Neuron (in vitro differentiated cells): ENCODE measurements at regions not wholly inside any gene's neighbourhood (a gene's known extent, or its start where the extent isn't known, plus 50 kb on each side); places are given as distances from the start of the nearest gene placed in this dataset.
"Not testable (repeated sequence)": the region's sequence is repeated elsewhere in the genome, so short reads cannot be mapped to it uniquely, and the experiment has no call there.

ENCODE experiments used
- H2AFZ ChIP-seq: one replicate; pipeline ENCODE4 v1.6.1; 2013; ENCODE audit warnings: low read depth, mild to moderate bottlenecking, inconsistent platforms, low read length, moderate library complexity
- H3K27me3 ChIP-seq: one replicate; pipeline ENCODE4 v1.6.1; 2013; ENCODE audit warnings: low read length; ENCODE audit not compliant: insufficient read depth
- H3K36me3 ChIP-seq: one replicate; pipeline ENCODE4 v1.6.1; 2013; ENCODE audit warnings: low read length; ENCODE audit not compliant: insufficient read depth
- H3K4me1 ChIP-seq: one replicate; pipeline ENCODE4 v1.6.1; 2013; ENCODE audit warnings: low read length; ENCODE audit not compliant: insufficient read depth
- H3K4me3 ChIP-seq: 2 replicates; pipeline ENCODE4 v1.5.1; 2013; ENCODE audit warnings: mild to moderate bottlenecking, low read length, moderate library complexity
- H3K9me3 ChIP-seq: one replicate; pipeline ENCODE4 v1.6.1; 2013; ENCODE audit warnings: low read length

DNA sequence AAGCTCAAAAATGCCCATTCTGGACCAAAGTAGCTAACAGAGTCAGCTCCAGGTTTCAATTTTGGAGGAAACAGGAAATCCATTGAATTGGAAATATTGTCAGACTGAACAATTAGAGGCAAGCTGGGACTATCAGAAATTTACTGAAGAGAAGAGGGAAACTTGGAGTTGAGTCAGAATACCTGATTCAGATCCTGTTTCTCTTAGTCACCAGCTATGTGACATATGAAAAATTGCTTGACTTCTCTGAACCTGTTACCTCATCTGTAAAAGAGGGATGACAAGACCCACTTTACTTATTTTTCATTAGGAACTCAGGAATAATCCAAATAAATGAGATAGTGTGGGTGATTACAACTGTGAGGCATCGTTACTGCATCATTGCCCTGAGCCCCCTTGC is 148.9 kb upstream of the CADM1 start:
- H3K36me3 ChIP-seq = no peaks in the 10 kb centered on the region
- no peak overlapping the region for H2AFZ ChIP-seq
- peaks cover 22% of the 10 kb centered on the region for H3K27me3 ChIP-seq
- H3K4me1 ChIP-seq = no peaks in the 10 kb centered on the region
- no peaks in the 10 kb centered on the region for H3K9me3 ChIP-seq
- no peak overlapping the region for H3K4me3 ChIP-seq

DNA sequence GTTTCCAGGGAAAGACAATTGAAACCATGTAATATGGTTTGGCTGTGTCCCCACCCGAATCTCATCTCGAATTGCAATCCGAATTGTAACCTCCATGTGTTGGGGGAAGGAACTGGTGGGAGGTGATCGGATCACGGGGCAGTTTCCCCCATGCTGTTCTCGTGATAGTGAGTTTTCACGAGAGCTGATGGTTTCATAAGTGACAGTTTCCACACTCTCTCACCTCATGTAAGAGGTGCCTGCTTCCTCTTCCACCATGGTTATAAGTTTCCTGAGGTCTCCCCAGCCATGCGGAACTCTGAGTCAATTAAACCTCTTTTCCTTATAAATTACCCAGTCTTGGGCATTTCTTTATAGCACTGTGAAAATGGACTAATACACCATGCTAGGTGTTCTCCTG is 148.3 kb upstream of the CADM1 start:
- Histone ChIP-seq H3K27me3 (peaks cover 21% of the 10 kb centered on the region), H2AFZ (no peak overlapping the region)

DNA sequence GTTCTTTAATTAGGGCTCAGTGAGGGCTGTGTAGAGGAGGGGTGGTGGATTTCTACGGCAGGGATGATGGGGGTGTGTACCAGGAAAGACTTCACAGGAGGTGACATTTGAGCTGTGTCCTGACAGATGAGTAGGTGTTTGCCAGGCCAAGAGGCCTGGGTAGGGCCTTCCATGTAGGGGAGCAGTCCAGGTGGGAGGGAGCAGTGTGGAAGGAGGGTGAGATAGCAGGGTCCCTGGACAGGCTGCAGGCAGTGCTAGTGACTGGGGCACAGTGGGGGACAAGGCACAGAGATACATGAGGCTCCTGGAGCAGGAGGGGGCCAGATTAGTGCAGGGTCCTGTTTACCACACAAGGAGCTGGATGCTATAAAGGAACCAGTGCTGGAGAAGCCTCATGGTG is 147.9 kb upstream of the CADM1 start:
- H3K4me1 ChIP-seq = no peaks in the 10 kb centered on the region

More for the DNA sequence above, 148.3 kb upstream of the CADM1 start:
- H3K4me3 ChIP-seq = no peak overlapping the region
- H3K4me1 ChIP-seq = no peaks in the 10 kb centered on the region
- no peaks in the 10 kb centered on the region for H3K9me3 ChIP-seq
- no peaks in the 10 kb centered on the region for H3K36me3 ChIP-seq

DNA sequence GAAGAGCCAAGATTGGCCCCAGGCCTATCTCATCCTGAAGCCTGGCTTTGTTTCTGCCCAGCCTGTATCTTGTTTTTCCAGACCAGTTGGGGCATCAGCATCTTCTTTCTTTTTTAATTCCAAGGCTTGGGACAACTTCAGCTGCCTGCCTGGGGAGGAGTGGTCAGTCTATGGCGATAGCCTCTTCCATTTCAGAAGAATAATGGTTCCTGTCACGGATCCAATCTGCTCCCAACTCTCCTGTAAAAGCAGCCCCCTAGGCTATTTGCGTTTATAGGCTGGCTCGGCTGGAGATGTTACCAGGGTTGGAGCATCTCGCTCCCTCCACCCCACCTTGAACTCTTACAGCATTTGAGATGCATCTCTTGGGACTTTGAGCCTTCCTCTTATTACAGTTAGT is 145.2 kb upstream of the CADM1 start:
- Histone ChIP-seq H3K27me3 (peaks cover 10% of the 10 kb centered on the region), H3K9me3 (no peaks in the 10 kb centered on the region), H3K4me3 (no peak overlapping the region), H2AFZ (no peak overlapping the region), H3K36me3 (no peaks in the 10 kb centered on the region), H3K4me1 (peaks cover 5% of the 10 kb centered on the region)

More for the DNA sequence above, 147.9 kb upstream of the CADM1 start:
- no peak overlapping the region for H3K4me3 ChIP-seq
- H2AFZ ChIP-seq = no peak overlapping the region
- peaks cover 18% of the 10 kb centered on the region for H3K27me3 ChIP-seq
- no peaks in the 10 kb centered on the region for H3K9me3 ChIP-seq
- no peaks in the 10 kb centered on the region for H3K36me3 ChIP-seq

DNA sequence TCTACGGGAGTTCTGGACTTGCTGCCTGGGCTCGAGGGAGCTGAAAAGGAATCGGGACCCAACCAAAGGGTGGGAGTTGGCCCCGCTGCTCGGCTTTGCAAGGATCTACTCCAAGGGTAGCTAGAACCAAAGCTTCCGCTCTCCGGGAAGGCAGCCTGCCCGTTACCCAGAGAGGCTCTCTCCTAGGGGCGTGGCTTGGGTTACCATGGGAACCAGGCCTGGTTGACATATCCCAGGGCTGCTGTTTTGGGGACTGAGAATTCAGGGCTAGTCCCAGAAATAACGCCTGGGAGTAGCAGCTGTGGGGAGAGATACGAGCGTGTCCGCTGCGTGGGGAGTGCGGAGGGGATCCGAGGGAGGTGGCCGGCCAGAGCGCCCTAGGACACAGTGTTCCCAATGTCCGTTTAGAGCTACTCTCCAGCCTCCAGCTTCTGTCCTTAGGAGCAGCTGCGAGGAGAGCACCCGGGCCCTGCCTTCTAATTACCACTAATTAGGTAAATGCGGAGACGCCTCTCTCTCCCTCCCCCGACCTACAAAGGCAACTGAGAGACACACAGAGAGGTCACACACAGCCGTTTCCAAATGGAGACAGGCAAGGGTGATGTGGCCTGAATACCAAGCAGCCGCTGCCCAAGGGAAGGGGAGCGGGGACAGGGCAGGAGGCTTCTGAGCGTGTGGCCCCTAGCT is 141.6 kb upstream of the CADM1 start:
- H2AFZ ChIP-seq = no peak overlapping the region
- H3K36me3 ChIP-seq = no peaks in the 10 kb centered on the region
- no peak overlapping the region for H3K4me3 ChIP-seq
- H3K4me1 ChIP-seq = peaks cover 5% of the 10 kb centered on the region
- H3K9me3 ChIP-seq = no peaks in the 10 kb centered on the region
- peaks cover 3% of the 10 kb centered on the region for H3K27me3 ChIP-seq

DNA sequence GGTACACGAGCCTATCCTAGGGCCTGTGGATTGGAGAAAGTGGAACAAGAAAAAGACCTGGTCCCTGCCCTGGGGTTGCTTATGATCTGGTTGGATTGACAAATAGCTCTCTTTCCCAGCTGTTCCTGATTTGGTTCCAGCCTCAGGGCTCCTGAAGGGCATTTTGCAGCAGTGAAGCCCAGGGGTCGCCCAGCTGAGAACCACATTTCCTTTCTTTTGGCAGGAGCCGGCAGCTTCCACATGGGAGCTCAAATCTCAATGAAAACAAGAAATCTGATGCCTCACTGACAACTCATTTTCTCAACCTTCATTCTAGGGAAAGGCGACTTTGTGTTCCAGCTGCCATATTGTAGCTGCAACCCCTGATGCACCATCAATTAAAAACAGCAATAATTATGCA is 140.6 kb upstream of the CADM1 start:
- Histone ChIP-seq H2AFZ (no peak overlapping the region), H3K36me3 (no peaks in the 10 kb centered on the region), H3K4me1 (peaks cover 5% of the 10 kb centered on the region), H3K4me3 (no peak overlapping the region), H3K9me3 (no peaks in the 10 kb centered on the region), H3K27me3 (peaks cover 3% of the 10 kb centered on the region)

DNA sequence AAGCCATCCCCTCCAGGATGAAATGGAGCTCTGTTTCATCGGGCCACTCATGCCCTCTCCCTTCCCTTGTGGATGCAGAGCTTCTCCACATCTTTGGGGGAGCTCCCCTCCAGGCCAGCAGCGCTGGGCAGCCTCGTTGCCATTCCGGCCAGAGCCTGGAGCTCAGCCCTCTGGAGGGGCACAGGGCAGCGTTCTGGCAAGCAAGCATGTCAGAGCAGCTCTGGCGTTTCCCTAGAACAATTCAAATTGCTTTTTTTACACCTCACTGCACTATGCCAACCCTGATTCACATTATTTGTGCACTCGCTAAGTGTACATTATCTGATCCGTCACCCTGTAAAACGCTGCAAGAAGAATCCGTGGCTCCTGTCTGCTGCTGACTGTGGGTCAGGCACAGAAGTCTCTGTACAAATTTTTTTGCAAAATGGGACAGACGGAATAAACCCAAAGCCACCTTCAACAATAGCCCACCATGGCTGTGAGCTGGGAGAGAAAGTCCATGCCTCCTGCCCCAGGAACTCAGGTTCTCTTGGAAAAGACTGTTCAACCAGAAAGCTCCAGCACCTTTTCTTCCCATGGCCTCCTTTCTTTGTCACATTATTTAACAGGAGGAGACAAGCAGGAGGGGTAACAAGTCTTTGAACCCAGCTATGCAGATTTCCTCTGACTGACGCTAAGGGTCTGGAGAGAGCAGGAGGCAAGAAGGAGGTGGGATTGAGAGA is 139.5 kb upstream of the CADM1 start:
- Histone ChIP-seq H3K27me3 (peaks cover 3% of the 10 kb centered on the region), H3K4me3 (no peak overlapping the region), H3K9me3 (no peaks in the 10 kb centered on the region), H3K36me3 (no peaks in the 10 kb centered on the region), H3K4me1 (peaks cover 5% of the 10 kb centered on the region), H2AFZ (no peak overlapping the region)

DNA sequence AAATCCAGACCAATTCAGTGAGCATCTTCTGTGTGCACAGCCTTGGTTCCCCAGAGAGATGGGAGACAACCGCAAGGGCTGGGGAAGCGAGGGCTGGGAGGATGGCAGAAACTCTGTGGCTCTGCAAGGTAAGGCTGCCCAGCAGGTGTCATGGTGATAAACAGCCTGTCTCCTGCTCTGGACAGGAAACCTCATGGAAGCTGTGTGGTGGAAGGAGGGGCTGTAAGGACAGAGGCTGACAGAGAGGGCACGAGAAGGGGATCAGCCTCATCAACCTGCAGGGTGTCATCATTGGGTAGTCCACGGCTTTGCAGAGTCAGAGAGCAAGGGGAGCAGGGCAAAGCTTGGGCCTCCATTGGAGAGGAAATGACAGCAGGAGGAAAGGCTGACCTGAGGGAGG is 138.4 kb upstream of the CADM1 start:
- no peak overlapping the region for H2AFZ ChIP-seq
- no peaks in the 10 kb centered on the region for H3K36me3 ChIP-seq
- peaks cover 5% of the 10 kb centered on the region for H3K4me1 ChIP-seq
- H3K9me3 ChIP-seq = no peaks in the 10 kb centered on the region
- peaks cover 3% of the 10 kb centered on the region for H3K27me3 ChIP-seq
- no peak overlapping the region for H3K4me3 ChIP-seq

DNA sequence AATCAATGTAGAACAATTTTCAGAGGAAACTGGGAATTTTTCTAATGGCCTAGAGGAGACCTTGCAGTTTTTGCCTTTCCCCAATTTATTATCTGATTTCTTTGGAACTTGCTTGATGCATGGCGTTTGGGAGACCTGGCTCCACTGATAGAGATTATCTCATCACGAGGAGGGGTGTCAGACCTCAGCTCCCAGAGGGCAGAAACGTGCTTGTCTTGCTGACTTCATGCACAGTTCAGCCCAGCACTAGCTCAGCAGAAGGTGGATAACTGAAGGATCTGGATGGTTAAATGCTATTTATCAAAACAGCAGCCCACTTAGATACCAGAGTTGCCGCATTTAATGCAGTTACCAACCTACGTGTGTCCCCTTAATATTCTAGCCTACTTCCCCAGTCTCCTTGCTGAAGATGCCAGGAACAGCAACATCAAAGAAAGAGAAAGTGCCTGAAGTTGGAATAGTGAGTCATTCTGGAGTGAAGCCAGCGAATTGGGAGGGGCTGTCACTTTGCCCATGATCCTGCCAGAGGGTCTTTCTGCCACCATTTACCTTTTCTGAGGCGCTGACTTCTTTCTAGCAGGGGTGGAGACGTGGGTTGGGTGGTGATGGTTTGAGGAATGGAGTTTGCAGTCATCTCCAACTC is 133.5 kb upstream of the CADM1 start:
- H3K4me1 ChIP-seq = no peaks in the 10 kb centered on the region
- no peak overlapping the region for H3K4me3 ChIP-seq
- H3K27me3 ChIP-seq = no peaks in the 10 kb centered on the region
- H2AFZ ChIP-seq = no peak overlapping the region
- no peaks in the 10 kb centered on the region for H3K36me3 ChIP-seq
- H3K9me3 ChIP-seq = no peaks in the 10 kb centered on the region

DNA sequence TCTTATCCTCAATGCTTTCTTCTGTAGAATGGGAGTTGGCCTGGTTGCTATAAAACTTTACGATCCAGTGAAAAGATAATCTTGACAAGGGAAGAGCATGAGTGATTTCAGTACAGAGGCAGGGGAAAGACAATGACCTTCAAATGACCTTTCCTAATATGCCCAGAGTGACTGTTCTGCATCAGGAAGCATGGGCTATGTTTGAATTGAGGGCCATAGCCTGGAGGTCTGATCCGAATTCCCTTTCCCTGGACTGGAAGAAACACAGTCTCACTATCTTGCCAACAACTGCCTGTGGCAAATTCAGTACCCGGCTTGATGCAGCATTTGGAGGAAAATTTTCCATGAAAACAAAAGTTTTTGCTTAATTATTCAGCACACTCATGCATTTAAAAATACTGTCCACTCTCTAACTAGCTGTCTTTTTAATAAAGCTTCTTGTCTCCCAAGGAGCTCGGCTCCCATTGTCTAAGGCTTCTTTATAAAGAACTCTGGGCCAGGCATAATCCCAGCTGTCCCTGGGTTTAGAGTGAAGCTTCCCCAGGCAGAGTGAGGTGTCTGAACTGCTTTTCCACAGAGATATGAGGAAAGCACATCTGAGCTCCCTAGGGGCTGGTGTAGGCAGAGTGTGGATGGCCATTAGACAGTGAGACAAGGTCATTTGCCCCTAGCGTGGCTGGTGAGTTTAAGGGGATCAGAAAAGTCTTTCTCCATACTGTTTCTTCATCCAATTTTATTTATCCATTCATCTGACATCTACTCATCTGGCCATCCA is 132.7 kb upstream of the CADM1 start:
- no peaks in the 10 kb centered on the region for H3K4me1 ChIP-seq
- no peaks in the 10 kb centered on the region for H3K9me3 ChIP-seq
- no peaks in the 10 kb centered on the region for H3K36me3 ChIP-seq
- no peak overlapping the region for H2AFZ ChIP-seq
- no peak overlapping the region for H3K4me3 ChIP-seq
- no peaks in the 10 kb centered on the region for H3K27me3 ChIP-seq

DNA sequence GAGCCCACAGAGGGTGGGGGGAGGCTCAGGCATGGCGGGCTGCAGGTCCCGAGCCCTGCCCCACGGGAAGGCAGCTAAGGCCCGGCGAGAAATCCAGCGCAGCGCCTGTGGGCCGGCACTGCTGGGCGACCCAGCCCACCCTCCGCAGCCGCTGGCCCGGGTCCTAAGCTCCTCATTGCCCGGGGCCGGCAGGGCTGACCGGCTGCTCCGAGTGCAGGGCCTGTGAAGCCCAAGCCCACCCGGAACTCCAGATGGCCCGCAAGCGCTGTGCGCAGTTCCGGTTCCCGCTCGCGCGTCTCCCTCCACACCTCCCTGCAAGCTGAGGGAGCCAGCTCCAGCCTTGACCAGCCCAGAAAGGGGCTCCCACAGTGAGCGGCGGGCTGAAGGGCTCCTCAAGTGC is 129.8 kb upstream of the CADM1 start:
- H3K27me3 ChIP-seq, H2AFZ ChIP-seq, H3K4me3 ChIP-seq, H3K36me3 ChIP-seq, H3K9me3 ChIP-seq: not testable (repeated sequence)
- H3K4me1 ChIP-seq = peaks cover 14% of the 10 kb centered on the region

DNA sequence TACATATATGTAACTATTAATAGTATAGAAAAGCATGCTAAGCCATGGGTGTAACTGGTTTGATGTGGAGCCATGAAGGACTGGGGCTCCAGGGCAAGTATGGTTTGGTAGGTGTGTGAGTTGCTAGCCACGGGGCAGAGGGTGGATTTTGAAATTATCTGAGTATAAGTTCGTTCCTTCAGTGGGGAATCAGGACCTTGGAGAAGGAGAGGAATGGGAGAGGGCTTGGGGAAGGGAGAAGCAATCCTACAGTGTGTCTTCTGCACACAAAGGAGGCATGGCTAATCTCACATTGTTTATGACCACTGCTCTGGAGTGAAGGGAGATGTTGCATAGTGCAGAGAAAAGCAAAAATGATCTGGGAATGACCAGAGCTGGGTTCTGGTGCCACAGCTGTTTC is 127.8 kb upstream of the CADM1 start:
- Histone ChIP-seq H3K4me1 (peaks cover 14% of the 10 kb centered on the region), H3K27me3 (no peaks in the 10 kb centered on the region), H3K9me3 (no peaks in the 10 kb centered on the region), H3K4me3 (no peak overlapping the region), H2AFZ (no peak overlapping the region), H3K36me3 (no peaks in the 10 kb centered on the region)

DNA sequence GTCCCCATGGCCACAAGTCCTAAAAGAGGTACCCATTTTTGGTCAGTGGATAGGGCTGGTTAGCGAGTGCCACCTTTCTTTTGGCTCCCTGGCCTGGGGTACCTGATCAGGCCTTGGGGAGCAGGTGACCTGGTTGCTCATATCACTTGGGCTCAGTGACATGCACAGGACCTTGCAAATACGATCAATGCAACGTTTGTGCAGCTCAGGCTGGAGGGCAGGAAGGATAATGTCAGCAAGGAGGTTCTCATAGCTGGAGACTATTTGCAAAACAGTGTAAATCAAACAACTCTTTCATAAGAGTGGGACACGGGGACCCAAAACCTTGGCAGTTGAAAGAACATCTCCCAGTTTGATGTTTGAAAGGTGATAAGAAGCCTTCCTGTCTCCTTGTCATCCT is 127.4 kb upstream of the CADM1 start:
- no peaks in the 10 kb centered on the region for H3K9me3 ChIP-seq

More for the DNA sequence above, 127.4 kb upstream of the CADM1 start:
- H2AFZ ChIP-seq = no peak overlapping the region
- H3K36me3 ChIP-seq = no peaks in the 10 kb centered on the region
- no peak overlapping the region for H3K4me3 ChIP-seq
- no peaks in the 10 kb centered on the region for H3K27me3 ChIP-seq
- peaks cover 14% of the 10 kb centered on the region for H3K4me1 ChIP-seq
